T follicular helper cell (primary cell): ENCODE measurements at regions not wholly inside any gene's neighbourhood (a gene's known extent, or its start where the extent isn't known, plus 50 kb on each side); places are given as distances from the start of the nearest gene placed in this dataset.
"Not testable (repeated sequence)": the region's sequence is repeated elsewhere in the genome, so short reads cannot be mapped to it uniquely, and the experiment has no call there.

Experiments used
- DNase-seq: peaks from one replicate; pipeline ENCODE4 v3.0.0-alpha.2; 2020; ENCODE audit warnings: low read depth

- DNase-seq = no peak
Observed at GRCh38 chr4:131459430-131460101, 1689.5 kb upstream of the PCDH10 start.

DNA sequence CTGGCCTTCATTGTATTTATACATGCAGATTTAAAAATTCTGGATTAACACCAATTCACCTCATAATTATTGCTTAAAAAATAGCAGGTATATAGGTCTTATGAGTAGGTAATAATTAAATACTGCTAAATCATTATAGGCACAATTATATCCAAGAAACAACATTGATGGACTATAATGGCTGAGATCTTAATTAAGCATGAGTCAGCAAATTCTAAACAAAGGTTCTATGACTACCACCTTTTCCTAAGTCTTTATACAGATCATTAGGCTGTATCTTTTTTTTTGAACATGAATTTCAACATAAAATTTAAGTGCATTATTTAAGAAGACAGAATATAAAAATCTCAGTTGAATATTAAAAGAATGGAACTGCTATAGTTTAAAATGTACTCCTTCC is 1678.7 kb upstream of the PCDH10 start:
- no peak for DNase-seq

DNA sequence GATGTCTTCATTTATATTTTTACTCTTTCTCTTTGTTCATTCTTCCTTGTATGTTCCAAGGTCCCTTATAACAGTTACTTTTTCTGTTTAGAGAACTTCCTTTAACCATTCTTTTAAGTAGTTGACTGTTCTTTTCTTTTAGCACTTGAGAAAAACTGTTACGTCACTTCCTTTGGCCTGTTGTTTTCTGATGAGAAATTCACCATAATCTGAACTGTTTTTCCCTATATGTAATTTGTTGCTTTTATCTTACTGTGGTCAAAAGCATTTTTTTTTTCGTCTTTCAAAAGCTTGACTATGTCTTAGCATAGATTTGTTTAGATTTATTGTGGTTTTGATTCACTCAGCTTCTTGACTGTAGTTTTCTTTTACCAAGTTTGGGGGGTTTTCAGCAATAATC is 1660.3 kb upstream of the PCDH10 start:
- DNase-seq = no peak

- not testable (repeated sequence) for DNase-seq
Observed at GRCh38 chr4:131496211-131496610, 1652.9 kb upstream of the PCDH10 start.

DNA sequence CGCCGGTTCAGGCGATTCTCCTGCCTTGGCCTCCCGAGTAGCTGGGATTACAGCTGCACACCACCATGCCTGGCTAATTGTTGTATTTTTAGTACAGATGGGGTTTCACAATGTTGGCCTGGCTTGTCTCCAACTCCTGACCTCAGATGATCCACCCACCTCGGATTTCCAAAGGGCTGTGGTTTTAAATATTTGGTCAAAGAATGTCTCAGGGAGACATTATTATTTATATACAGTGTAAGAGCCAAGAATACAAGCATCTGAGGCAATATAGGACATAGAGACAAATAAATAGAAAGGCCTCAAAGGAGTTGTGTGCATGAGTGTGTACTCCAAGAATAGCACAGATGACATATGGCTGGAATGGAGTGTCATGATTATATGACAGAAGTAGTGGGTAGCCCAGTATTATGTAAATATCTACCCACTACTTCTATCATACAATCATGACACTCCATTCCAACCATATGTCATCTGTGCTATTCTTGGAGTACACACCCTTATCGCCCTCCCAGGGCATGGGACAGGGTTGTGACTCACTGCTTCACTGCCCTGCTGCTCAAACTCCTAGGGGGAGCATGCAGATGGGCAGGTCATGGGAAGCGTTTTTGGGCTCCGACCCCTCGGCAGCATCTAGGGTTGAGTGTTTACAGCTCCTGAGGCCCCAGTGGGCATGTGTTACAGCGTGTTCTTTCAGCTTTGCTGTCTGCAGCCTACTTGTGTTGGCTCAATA is 1649.8 kb upstream of the PCDH10 start:
- DNase-seq = no peak

- no peak for DNase-seq
Observed at GRCh38 chr4:131509521-131509920, 1639.6 kb upstream of the PCDH10 start.

- DNase-seq = no peak
Observed at GRCh38 chr4:131526686-131527085, 1622.4 kb upstream of the PCDH10 start.

GRCh38 chr4:131531087-131531486 is 1618.0 kb upstream of the PCDH10 start:
- DNase-seq = no peak

- DNase-seq = no peak
Observed at GRCh38 chr4:131534944-131535645, 1614.0 kb upstream of the PCDH10 start.

DNA sequence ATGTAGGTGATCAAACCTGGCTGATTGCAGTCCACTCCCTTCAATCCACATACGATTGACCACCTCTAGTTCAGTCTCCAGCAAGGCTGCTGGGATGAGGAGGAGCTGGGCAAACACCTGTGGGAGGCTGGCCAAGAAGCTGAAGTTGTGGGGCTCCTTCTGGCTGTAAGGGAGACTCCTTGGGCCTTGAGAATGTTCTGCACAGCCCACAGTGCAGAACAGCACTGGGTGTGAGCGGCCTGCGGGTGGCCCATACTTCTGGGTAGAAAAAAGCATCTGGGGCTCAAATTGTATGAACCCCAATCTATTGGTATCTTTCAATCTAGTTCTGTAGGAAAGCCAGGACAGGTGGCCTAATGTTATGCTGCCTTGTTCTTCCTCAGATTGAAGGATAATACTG is 1608.8 kb upstream of the PCDH10 start:
- no peak for DNase-seq

- DNase-seq = no peak
Observed at GRCh38 chr4:131547506-131547981, 1601.5 kb upstream of the PCDH10 start.

DNA sequence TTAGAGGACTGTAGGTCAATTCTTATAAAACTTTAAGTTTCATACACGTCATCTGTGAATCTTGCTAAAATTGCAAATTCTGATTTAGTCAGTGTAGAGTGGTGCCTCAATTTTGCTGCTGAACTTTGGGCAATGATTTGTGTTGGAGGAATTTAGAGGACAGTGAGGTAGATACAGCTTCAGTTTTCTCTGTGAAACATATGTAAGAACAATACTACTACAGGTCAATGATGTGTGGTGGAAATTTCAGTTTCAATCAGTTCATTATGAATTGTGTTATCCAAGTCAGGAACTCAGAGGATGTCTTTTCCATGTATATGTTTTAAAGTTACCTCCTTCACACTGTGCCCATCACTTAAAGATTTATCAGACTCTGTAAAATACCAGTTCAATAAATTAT is 1597.8 kb upstream of the PCDH10 start:
- no peak for DNase-seq

DNA sequence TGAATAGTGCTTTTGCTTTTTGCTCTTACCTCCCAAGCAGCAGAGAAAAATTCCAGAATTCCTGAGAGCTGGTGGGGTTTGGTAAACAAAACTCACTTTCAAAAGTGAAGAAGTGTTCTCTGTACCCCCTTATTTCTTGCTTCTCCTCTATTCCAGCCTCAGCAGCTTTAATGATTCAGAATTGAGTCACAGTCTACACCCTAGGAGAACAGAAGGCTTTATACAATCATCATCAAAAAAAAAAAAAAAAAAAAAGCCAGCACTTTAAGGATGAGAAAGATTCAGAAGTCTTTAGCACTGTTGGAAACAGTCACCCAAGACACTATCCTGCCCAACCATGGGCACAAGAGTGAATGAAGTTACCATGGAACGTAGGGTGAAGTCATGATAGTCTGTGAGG is 1583.1 kb upstream of the PCDH10 start:
- DNase-seq = no peak

GRCh38 chr4:131584587-131584986 is 1564.5 kb upstream of the PCDH10 start:
- DNase-seq = no peak

DNA sequence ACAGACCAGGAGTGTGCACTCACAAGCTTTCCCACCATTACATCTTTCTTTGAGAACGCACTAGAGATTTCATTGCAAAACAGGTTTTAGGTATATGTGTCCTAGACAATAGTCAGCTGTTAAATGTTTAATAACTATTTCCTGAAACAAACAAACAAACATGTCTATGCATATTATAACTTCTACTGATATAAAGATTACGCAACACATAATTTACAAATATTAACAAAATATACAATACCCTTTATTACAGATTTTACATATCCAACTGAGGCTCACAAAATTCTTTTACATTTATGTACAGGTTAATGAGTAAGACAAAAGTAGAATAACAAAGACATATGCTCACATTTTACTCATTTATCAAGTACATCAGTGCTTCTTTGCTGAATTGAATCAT is 1554.0 kb upstream of the PCDH10 start:
- DNase-seq = no peak

GRCh38 chr4:131603705-131604104 is 1545.4 kb upstream of the PCDH10 start:
- DNase-seq = no peak

DNA sequence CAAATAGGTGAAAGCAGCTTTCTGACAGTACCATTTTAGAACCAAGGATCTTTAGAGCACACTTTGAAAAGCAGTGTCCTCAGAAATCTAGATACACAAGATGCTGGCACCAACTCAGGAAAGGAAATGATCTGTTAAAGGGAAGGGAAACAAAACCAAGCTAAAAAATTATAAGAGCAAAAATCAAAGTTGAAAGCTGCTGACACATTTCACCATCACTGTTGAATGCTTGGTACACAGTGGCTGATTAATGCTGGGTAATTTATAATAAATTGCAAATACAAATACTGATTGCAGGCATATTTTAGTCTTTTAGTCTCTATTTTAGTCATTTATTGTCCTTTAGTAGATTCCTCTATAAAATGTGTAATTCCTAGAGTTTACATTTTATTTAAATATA is 1540.1 kb upstream of the PCDH10 start:
- no peak for DNase-seq

DNA sequence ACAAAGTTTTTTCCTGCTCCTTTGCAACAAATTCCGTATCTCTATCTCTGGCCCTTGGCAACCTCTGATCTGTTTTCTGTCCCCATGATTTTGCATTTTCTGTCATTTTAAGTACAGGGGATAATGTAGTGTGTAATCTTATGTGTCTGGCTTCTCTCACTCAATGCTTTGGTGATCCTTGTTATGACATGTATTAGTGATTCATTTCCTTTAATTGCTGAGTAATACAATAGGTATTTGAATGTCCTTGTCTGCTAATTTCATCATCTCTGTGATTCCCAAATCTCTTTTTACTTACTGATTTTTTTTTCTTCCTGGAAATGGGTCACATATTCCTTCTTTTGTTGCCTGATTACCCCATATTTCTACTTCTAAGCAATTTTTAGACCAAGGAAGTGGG is 1538.6 kb upstream of the PCDH10 start:
- not testable (repeated sequence) for DNase-seq

DNA sequence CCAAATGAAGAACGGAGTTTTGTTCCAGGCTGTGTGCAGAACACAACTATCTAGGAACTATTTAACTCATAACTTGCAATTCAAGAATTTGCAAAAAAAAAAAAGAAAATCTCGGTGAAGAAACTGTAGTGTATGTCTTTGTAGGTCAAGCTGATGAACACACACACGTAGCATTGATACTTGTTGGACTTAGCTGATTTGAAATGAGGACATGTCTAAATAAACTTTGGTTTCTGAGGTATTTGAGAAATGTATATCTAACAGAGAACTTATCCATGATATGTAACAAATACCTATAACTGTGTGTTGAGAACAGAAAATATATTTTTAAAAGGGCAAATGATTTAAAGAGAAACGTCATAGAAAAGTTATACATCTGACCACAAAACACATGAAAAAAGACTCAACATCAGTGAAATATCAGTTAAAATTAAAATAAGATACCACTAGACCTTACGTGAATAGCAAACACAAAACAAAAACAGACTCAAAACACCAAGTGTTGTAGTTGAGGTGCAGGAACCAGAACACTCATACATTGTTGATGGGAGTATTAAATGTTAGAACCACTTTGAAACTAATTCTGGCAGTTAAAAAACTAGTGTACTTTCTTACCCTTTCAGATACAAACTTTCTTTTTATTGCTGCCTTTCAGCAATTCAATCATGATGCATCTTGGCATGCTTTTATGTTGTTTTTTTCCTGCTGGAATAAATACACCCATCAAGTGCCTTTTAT is 1535.8 kb upstream of the PCDH10 start:
- no peak for DNase-seq

- no peak for DNase-seq
Observed at GRCh38 chr4:131613824-131614216, 1535.3 kb upstream of the PCDH10 start.

- no peak for DNase-seq
Observed at GRCh38 chr4:131632877-131633276, 1516.2 kb upstream of the PCDH10 start.

DNA sequence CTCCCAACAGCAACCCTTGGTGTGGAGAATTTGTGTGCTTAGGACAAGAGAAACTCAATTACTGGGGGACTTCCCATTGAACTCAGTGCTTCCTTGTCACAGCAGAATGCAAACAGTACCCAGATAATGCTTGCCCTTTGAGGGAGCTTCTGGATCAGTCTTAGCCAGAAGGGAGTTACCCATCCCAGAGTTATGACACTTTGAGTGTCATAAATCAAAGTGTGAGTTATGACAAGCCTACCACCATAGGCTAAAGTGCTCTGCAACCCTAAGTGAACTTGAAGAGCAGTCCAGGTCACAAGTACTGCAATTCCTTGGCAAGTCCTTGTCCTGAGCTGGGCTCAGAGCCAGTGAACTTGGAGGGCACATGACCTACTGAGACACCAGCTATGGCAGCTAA is 1513.9 kb upstream of the PCDH10 start:
- DNase-seq = no peak
